WTC11 (cell line): ENCODE measurements at regions not wholly inside any gene's neighbourhood (a gene's known extent, or its start where the extent isn't known, plus 50 kb on each side); places are given as distances from the start of the nearest gene placed in this dataset.

Experiments used
- ATAC-seq: fragments of 200-7000 bp; cut with Tn5 transposase; 2 replicates; pipeline ENCODE4 v1.10.0; 2021; ENCODE audit warnings: mild to moderate bottlenecking, moderate library complexity
- CTCF ChIA-PET: fragments of 300-600 bp; sonication (Branson Sonifier 250); formaldehyde crosslinking; loops from one replicate; lab custom pipeline; 2021; ENCODE audit warnings: antibody characterized with exemption; lab: Charles Lee
- POLR2A ChIA-PET: fragments of 350-600 bp; sonication (Branson Sonifier 250); formaldehyde crosslinking; loops from one replicate; lab custom pipeline; 2021; ENCODE audit warnings: antibody characterized with exemption; lab: Charles Lee
- DNase-seq: peaks from one replicate; pipeline ENCODE4 v3.0.0; 2021; ENCODE audit warnings: low spot score
- H3K27ac Mint-ChIP-seq: 2 replicates; pipeline ENCODE4 v1.8.0; 2021; ENCODE audit warnings: mixed read lengths
- H3K27me3 Mint-ChIP-seq: 2 replicates; pipeline ENCODE4 v1.8.0; 2021; ENCODE audit warnings: low read depth, mild to moderate bottlenecking, moderate library complexity, mixed read lengths
- H3K36me3 Mint-ChIP-seq: 2 replicates; pipeline ENCODE4 v1.8.0; 2021; ENCODE audit warnings: mixed read lengths
- H3K4me1 Mint-ChIP-seq: 2 replicates; pipeline ENCODE4 v1.8.0; 2022; ENCODE audit warnings: mixed read lengths
- H3K4me3 Mint-ChIP-seq: 2 replicates; pipeline ENCODE4 v1.8.0; 2021; ENCODE audit warnings: mild to moderate bottlenecking, moderate library complexity, mixed read lengths
- H3K9me3 Mint-ChIP-seq: 2 replicates; pipeline ENCODE4 v1.8.0; 2021; ENCODE audit warnings: mixed read lengths
- CTCF ChIP-seq: fragments of 200-600 bp; IDR thresholded peaks from 2 replicates; pipeline ENCODE4 v1.8.0; 2022; ENCODE audit warnings: antibody characterized with exemption
- FOXK1 ChIP-seq: sonication (generic); formaldehyde crosslinking; IDR thresholded peaks from 2 replicates; pipeline ENCODE4 v1.8.0; 2022; ENCODE audit warnings: mild to moderate bottlenecking, moderate library complexity, missing genetic modification reagents
- FOXP4 ChIP-seq: sonication (generic); formaldehyde crosslinking; IDR thresholded peaks from 2 replicates; pipeline ENCODE4 v1.8.0; 2022; ENCODE audit warnings: mild to moderate bottlenecking, missing genetic modification reagents
- GRHL2 ChIP-seq: fragments of 250-450 bp; sonication (Bioruptor Pico); IDR thresholded peaks from 2 replicates; pipeline ENCODE4 v1.8.0; 2022; ENCODE audit warnings: mild to moderate bottlenecking, moderate library complexity; ENCODE audit not compliant: insufficient replicate concordance, severe bottlenecking
- GTF2I ChIP-seq: fragments of 250-450 bp; sonication (Bioruptor Pico); conservative IDR thresholded peaks from 2 replicates; pipeline ENCODE4 v1.4.0; 2021; ENCODE audit warnings: mild to moderate bottlenecking
- HMGXB4 ChIP-seq: sonication (generic); formaldehyde crosslinking; IDR thresholded peaks from 2 replicates; pipeline ENCODE4 v1.8.1; 2023; ENCODE audit warnings: mild to moderate bottlenecking, moderate library complexity, missing genetic modification reagents
- MAX ChIP-seq: sonication (generic); formaldehyde crosslinking; IDR thresholded peaks from 2 replicates; pipeline ENCODE4 v1.8.0; 2022; ENCODE audit warnings: mild to moderate bottlenecking, missing genetic modification reagents
- NFATC4 ChIP-seq: fragments of 250-450 bp; sonication (Bioruptor Pico); IDR thresholded peaks from 2 replicates; pipeline ENCODE4 v1.9.0; 2021; ENCODE audit warnings: mild to moderate bottlenecking
- NFE2L1 ChIP-seq: sonication (generic); formaldehyde crosslinking; IDR thresholded peaks from 2 replicates; pipeline ENCODE4 v1.8.1; 2023; ENCODE audit warnings: missing genetic modification reagents
- NR2C2 ChIP-seq: sonication (generic); formaldehyde crosslinking; IDR thresholded peaks from 2 replicates; pipeline ENCODE4 v1.8.0; 2022; ENCODE audit warnings: mild to moderate bottlenecking, missing genetic modification reagents
- PRRX2 ChIP-seq: fragments of 250-450 bp; sonication (Bioruptor Pico); IDR thresholded peaks from 2 replicates; pipeline ENCODE4 v1.8.0; 2021; ENCODE audit warnings: mild to moderate bottlenecking
- TEAD1 ChIP-seq: sonication (generic); formaldehyde crosslinking; IDR thresholded peaks from 2 replicates; pipeline ENCODE4 v1.8.0; 2022; ENCODE audit warnings: mild to moderate bottlenecking, missing genetic modification reagents
- TEAD4 ChIP-seq: sonication (generic); formaldehyde crosslinking; IDR thresholded peaks from 2 replicates; pipeline ENCODE4 v1.8.0; 2022; ENCODE audit warnings: mild to moderate bottlenecking, missing genetic modification reagents
- ZBTB21 ChIP-seq: sonication (generic); formaldehyde crosslinking; IDR thresholded peaks from 2 replicates; pipeline ENCODE4 v1.8.1; 2023; ENCODE audit warnings: mild to moderate bottlenecking, missing genetic modification reagents, borderline replicate concordance
- ZMAT4 ChIP-seq: fragments of 250-450 bp; sonication (Bioruptor Pico); IDR thresholded peaks from 2 replicates; pipeline ENCODE4 v1.9.0; 2021; ENCODE audit warnings: mild to moderate bottlenecking
- ZNF281 ChIP-seq: sonication (generic); formaldehyde crosslinking; IDR thresholded peaks from 2 replicates; pipeline ENCODE4 v1.8.0; 2023; ENCODE audit warnings: mild to moderate bottlenecking, missing genetic modification reagents
- ZNF317 ChIP-seq: sonication (generic); formaldehyde crosslinking; IDR thresholded peaks from 2 replicates; pipeline ENCODE4 v1.8.1; 2023; ENCODE audit warnings: low read depth, mild to moderate bottlenecking, moderate library complexity, missing genetic modification reagents, borderline replicate concordance
- ZNF425 ChIP-seq: fragments of 250-450 bp; sonication (Bioruptor Pico); conservative IDR thresholded peaks from 2 replicates; pipeline ENCODE4 v1.9.0; 2021; ENCODE audit warnings: mild to moderate bottlenecking

GRCh38 chr17:53141280-53141679 lies 681.4 kb upstream of the KIF2B start (continued):
- TF ChIP-seq FOXP4 (CRISPR knock-in tag) (no peak), NFATC4 (no peak), GTF2I (no peak), NR2C2 (CRISPR knock-in tag) (no peak), NFE2L1 (CRISPR knock-in tag) (no peak), GRHL2 (CRISPR knock-in tag) (no peak), TEAD1 (CRISPR knock-in tag) (no peak), ZNF425 (no peak)

GRCh38 chr17:53137869-53138268 lies 684.9 kb upstream of the KIF2B start:
- TF ChIP-seq ZMAT4 (CRISPR knock-in tag): no peak
- TF ChIP-seq PRRX2 (CRISPR knock-in tag): no peak
- no peak for TF ChIP-seq MAX
- no peak for TF ChIP-seq HMGXB4 (CRISPR knock-in tag)
- TF ChIP-seq CTCF: no peak
- no peak for TF ChIP-seq ZBTB21 (CRISPR knock-in tag)
- H3K9me3 Mint-ChIP-seq: peaks cover 24% of the 10 kb centered on the region
- ATAC-seq (no peak), DNase-seq (no peak)
- peaks cover 12% of the 10 kb centered on the region for H3K4me1 Mint-ChIP-seq
- H3K27ac Mint-ChIP-seq: no peak overlapping the region
- H3K36me3 Mint-ChIP-seq: peaks cover 7% of the 10 kb centered on the region
- ChIA-PET CTCF (no interaction called here), POLR2A (no interaction called here)
- H3K4me3 Mint-ChIP-seq: no peak overlapping the region
- no peaks in the 10 kb centered on the region for H3K27me3 Mint-ChIP-seq

- Mint-ChIP-seq H3K27me3 (no peaks in the 10 kb centered on the region), H3K27ac (no peak overlapping the region), H3K4me1 (peaks cover 9% of the 10 kb centered on the region), H3K4me3 (no peak overlapping the region), H3K9me3 (peaks cover 17% of the 10 kb centered on the region), H3K36me3 (peaks cover 7% of the 10 kb centered on the region)
- POLR2A ChIA-PET: no interaction called here
- CTCF ChIA-PET: no interaction called here
- DNase-seq (no peak), ATAC-seq (no peak)
- no peak for TF ChIP-seq PRRX2 (CRISPR knock-in tag)
- no peak for TF ChIP-seq ZNF317 (CRISPR knock-in tag)
- no peak for TF ChIP-seq TEAD4
- TF ChIP-seq FOXP4 (CRISPR knock-in tag): no peak
- TF ChIP-seq FOXK1 (CRISPR knock-in tag): no peak
- TF ChIP-seq ZNF281 (CRISPR knock-in tag): no peak
- no peak for TF ChIP-seq ZNF425
Measured at GRCh38 chr17:53135969-53136368, 686.8 kb upstream of the KIF2B start.
